KMS-11 (cell line): ENCODE measurements at regions not wholly inside any gene's neighbourhood (a gene's known extent, or its start where the extent isn't known, plus 50 kb on each side); places are given as distances from the start of the nearest gene placed in this dataset.

Source experiments
- H2AFZ ChIP-seq: fragments of 200-600 bp; sonication (generic); 2 replicates; pipeline ENCODE4 v1.6.1; 2016; ENCODE audit warnings: antibody characterized with exemption, mixed run types, low read depth
- H3K27ac ChIP-seq: fragments of 200-600 bp; sonication (generic); 2 replicates; pipeline ENCODE4 v1.6.1; 2016; ENCODE audit warnings: mild to moderate bottlenecking, mixed run types
- H3K27me3 ChIP-seq: fragments of 200-600 bp; sonication (generic); 2 replicates; pipeline ENCODE4 v1.6.1; 2017; ENCODE audit warnings: mild to moderate bottlenecking, low read depth, mixed run types, moderate library complexity; ENCODE audit not compliant: insufficient read depth
- H3K36me3 ChIP-seq: fragments of 200-600 bp; sonication (generic); 2 replicates; pipeline ENCODE4 v1.6.1; 2017; ENCODE audit warnings: mild to moderate bottlenecking, mixed run types; ENCODE audit not compliant: insufficient read depth
- H3K4me1 ChIP-seq: fragments of 200-600 bp; sonication (generic); 2 replicates; pipeline ENCODE4 v1.6.1; 2016; ENCODE audit warnings: mild to moderate bottlenecking, low read depth, mixed run types; ENCODE audit not compliant: poor library complexity, severe bottlenecking
- H3K4me2 ChIP-seq: fragments of 200-600 bp; sonication (generic); 2 replicates; pipeline ENCODE4 v1.7.0; 2016; ENCODE audit warnings: mild to moderate bottlenecking, mixed run types
- H3K4me3 ChIP-seq: fragments of 200-600 bp; sonication (generic); IDR thresholded peaks from 2 replicates; pipeline ENCODE4 v1.6.1; 2017; ENCODE audit warnings: low read depth, low read length, mixed read lengths; ENCODE audit not compliant: insufficient read depth
- H3K79me2 ChIP-seq: fragments of 200-600 bp; sonication (generic); 2 replicates; pipeline ENCODE4 v1.6.1; 2016; ENCODE audit warnings: low read depth, mixed run types; ENCODE audit not compliant: insufficient read depth
- H3K9ac ChIP-seq: fragments of 200-600 bp; sonication (generic); 2 replicates; pipeline ENCODE4 v1.6.1; 2016; ENCODE audit warnings: mild to moderate bottlenecking, mixed run types
- H4K20me1 ChIP-seq: fragments of 200-600 bp; sonication (generic); 2 replicates; pipeline ENCODE4 v1.6.1; 2016; ENCODE audit warnings: mild to moderate bottlenecking, mixed run types; ENCODE audit not compliant: insufficient read depth
- CTCF ChIP-seq: fragments of 200-600 bp; sonication (generic); conservative IDR thresholded peaks from 2 replicates; pipeline ENCODE4 v1.6.1; 2017; ENCODE audit warnings: low read depth, mild to moderate bottlenecking, antibody characterized with exemption, low read length, moderate library complexity, mixed read lengths

GRCh38 chr2:172229125-172229524 is 126.4 kb upstream of the DLX2 start:
- no peak overlapping the region for H3K4me2 ChIP-seq
- H3K79me2 ChIP-seq, result no peaks in the 10 kb centered on the region
- no peak overlapping the region for H3K4me3 ChIP-seq
- H3K27ac ChIP-seq, result no peak overlapping the region
- no peaks in the 10 kb centered on the region for H3K36me3 ChIP-seq
- no peaks in the 10 kb centered on the region for H3K27me3 ChIP-seq
- H4K20me1 ChIP-seq, result no peaks in the 10 kb centered on the region
- H3K4me1 ChIP-seq, result no peaks in the 10 kb centered on the region
- no peak overlapping the region for H3K9ac ChIP-seq
- TF ChIP-seq CTCF, result no peak
- H2AFZ ChIP-seq, result no peak overlapping the region

DNA sequence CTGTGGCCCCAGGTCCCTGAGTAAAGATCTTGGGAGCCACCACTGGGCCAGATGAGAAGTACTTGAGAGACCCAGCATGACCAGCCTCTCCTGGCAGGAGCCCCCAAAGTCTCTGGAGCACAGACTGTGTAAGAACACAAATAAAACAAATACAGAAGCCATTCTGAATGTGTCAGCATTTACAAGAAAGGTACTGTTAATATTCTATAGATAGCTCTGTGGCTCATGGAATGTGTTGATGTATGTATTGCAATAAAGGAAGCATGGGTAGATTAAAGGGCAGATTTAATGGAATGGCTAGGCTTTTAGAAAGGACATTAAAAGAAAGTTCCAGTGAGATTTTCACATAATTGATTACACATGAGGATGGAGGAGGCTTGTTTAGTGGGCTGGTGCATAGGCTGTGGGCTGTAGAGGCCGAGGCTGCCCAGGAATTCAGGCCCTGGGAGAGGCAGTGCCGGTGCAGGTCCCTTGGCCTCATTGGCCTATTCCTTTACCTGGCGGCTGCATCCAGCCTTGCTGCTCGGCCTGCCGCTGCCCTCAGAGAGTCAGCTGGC is 127.7 kb upstream of the DLX2 start:
- Histone ChIP-seq H3K4me3 (no peak overlapping the region), H3K27me3 (no peaks in the 10 kb centered on the region), H3K9ac (no peak overlapping the region), H3K4me2 (no peak overlapping the region), H3K4me1 (no peaks in the 10 kb centered on the region), H3K36me3 (no peaks in the 10 kb centered on the region), H4K20me1 (no peaks in the 10 kb centered on the region), H3K79me2 (no peaks in the 10 kb centered on the region), H3K27ac (no peak overlapping the region), H2AFZ (no peak overlapping the region)
- no peak for TF ChIP-seq CTCF

DNA sequence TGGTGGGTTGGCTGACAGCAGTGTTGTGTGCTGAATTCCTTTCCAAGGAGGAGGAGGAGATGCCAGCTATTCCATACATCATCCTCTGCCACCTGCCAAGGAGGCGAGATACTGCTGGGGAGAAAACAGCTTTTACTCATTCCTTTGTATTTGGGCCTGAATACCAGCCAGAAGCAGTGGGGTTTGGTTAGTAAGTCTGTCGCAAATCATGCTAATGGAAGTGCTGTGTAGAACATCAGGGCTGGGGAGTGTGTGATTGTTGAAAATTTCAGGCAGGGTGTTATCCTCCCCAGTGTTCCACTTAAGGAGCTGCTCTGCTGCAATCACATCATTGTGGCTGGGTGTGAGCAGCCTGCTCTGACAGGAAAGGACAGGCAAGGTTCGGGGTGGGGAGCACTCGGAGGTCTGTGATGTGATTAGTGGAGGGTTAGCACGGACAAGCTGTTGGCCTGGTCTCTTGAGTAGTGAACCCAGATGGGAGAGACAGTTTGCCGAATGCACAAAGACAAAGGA is 128.2 kb upstream of the DLX2 start:
- Histone ChIP-seq H3K4me2 (no peak overlapping the region), H3K36me3 (no peaks in the 10 kb centered on the region), H3K9ac (no peak overlapping the region), H3K4me1 (no peaks in the 10 kb centered on the region), H3K79me2 (no peaks in the 10 kb centered on the region), H3K27me3 (no peaks in the 10 kb centered on the region), H4K20me1 (no peaks in the 10 kb centered on the region), H2AFZ (no peak overlapping the region), H3K27ac (no peak overlapping the region), H3K4me3 (no peak overlapping the region)
- TF ChIP-seq CTCF, result no peak

DNA sequence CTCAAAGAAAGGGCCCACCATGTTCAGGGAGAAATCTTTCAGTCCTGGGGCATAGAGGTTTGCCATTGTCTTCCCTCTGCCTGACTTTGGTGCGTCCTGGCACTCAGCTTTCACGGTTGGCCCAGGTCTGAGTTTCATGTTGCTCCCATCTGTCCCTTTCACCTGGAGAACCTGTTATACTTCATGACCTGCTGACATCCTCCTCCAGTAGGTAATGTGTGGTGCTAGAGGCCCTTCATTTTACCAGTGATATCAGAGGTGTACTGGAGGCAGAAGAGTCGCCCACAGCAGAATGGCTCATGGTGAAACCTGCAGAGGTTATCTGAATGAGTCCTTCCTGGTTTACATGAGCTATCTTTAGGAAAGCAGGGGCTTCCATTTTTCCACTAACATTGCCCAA is 128.8 kb upstream of the DLX2 start:
- no peak overlapping the region for H3K27ac ChIP-seq
- no peaks in the 10 kb centered on the region for H3K36me3 ChIP-seq
- no peaks in the 10 kb centered on the region for H3K79me2 ChIP-seq
- no peaks in the 10 kb centered on the region for H3K27me3 ChIP-seq
- H3K4me3 ChIP-seq, result no peak overlapping the region
- H2AFZ ChIP-seq, result no peak overlapping the region
- TF ChIP-seq CTCF, result no peak
- no peak overlapping the region for H3K4me2 ChIP-seq
- no peaks in the 10 kb centered on the region for H3K4me1 ChIP-seq
- H3K9ac ChIP-seq, result no peak overlapping the region
- H4K20me1 ChIP-seq, result no peaks in the 10 kb centered on the region
